ENCODE measurements at regions not wholly inside any gene's neighbourhood (a gene's known extent, or its start where the extent isn't known, plus 50 kb on each side); places are given as distances from the start of the nearest gene placed in this dataset.

- Histone ChIP-seq H3K4ac (replicated peaks; ENCODE audit: insufficient read length, low read depth, low read length) (no peak overlapping the region), H3K23ac (ENCODE audit: insufficient read length) (no peak overlapping the region), H2BK15ac (ENCODE audit: low read length) (no peak overlapping the region), H2BK5ac (ENCODE audit: low read depth, low read length) (no peak overlapping the region), H3K56ac (replicated peaks; ENCODE audit: insufficient read length, low read depth, low read length) (no peak overlapping the region), H4K20me1 (replicated peaks in 1 of 2; ENCODE audit: control insufficient read depth in 1 of 2, insufficient read depth in 2 of 2, low read length in 2 of 2) (no peaks in the 10 kb centered on the region), H2AK5ac (ENCODE audit: low read depth, low read length) (no peak overlapping the region), H3K27me3 (replicated peaks in 1 of 4; ENCODE audit: control insufficient read depth in 3 of 4, extremely low read depth in 1 of 4, insufficient read depth in 3 of 4, low read length in 3 of 4) (peaks cover 0 to 1% (median 0%) of the 10 kb centered on the region in 4 experiments; a peak in 3 of 7 replicates), H3K79me2 (ENCODE audit: control insufficient read depth in 1 of 2, insufficient read depth in 2 of 2, low read length in 2 of 2) (no peaks in the 10 kb centered on the region), H2BK20ac (ENCODE audit: low read length) (no peak overlapping the region), H2BK12ac (ENCODE audit: low read depth, low read length) (no peak overlapping the region), H3K36me3 (ENCODE audit: control insufficient read depth in 2 of 4, insufficient read depth in 4 of 4, low read length in 3 of 4) (no peaks in the 10 kb centered on the region), H2BK120ac (replicated peaks; ENCODE audit: low read depth, low read length) (no peak overlapping the region), H3K9ac (replicated peaks in 1 of 4; ENCODE audit: extremely low read depth in 1 of 4, low read depth in 3 of 4, low read length in 3 of 4) (no peak overlapping the region), H3K18ac (ENCODE audit: extremely low read depth, low read length) (no peak overlapping the region), H3K27ac (ENCODE audit: low read depth, low read length) (no peak overlapping the region), H3K4me1 (replicated peaks in 1 of 4; ENCODE audit: control insufficient read depth in 3 of 4, insufficient read depth in 4 of 4, low read length in 3 of 4) (no peaks in the 10 kb centered on the region), H4K5ac (ENCODE audit: insufficient read length, low read depth, low read length) (no peak overlapping the region), H3K4me2 (ENCODE audit: insufficient read depth in 1 of 2, low read depth in 2 of 2, low read length in 2 of 2) (no peak overlapping the region), H3K14ac (ENCODE audit: insufficient read length) (no peak overlapping the region), H3K4me3 (ENCODE audit: extremely low read depth in 1 of 4, insufficient read depth in 2 of 4, low read depth in 3 of 4, low read length in 4 of 4) (no peak overlapping the region), H2AFZ (ENCODE audit: low read length) (no peak overlapping the region), H3K79me1 (ENCODE audit: low read depth, low read length) (no peaks in the 10 kb centered on the region), H4K91ac (replicated peaks; ENCODE audit: insufficient read length, low read length) (no peak overlapping the region), H3K23me2 (ENCODE audit: low read depth, low read length) (peaks cover 3% of the 10 kb centered on the region; the same call in 1 of the 2 replicates), H4K8ac (ENCODE audit: extremely low read depth, insufficient read depth, low read length) (no peak overlapping the region), H3K9me3 (ENCODE audit: insufficient read depth in 2 of 2, low read depth in 1 of 2, low read length in 1 of 2) (no peaks in the 10 kb centered on the region; a peak in 1 of 4 replicates)
- WGBS, 2 experiments (ENCODE audit: extremely low coverage in 1 of 2, insufficient coverage in 1 of 2, insufficient read length in 1 of 2, insufficient replicate concordance in 2 of 2, low coverage in 1 of 2, low lambda C conversion rate in 2 of 2, missing lambda C conversion rate in 1 of 2): 87% methylated on average over 2 of the region's 2 CpGs; no CpG with 5 or more reads in 1 of the 2 experiments
- no peak for FAIRE-seq
- POLR2A ChIA-PET (ENCODE audit: partially characterized antibody): no interaction called here
- CTCF ChIA-PET (ENCODE audit: partially characterized antibody): no interaction called here
- TF ChIP-seq JUN (IDR thresholded peaks at IDR 0.05; ENCODE audit: low read depth, low read length) (no peak), CHD1 (IDR thresholded peaks at IDR 0.05; ENCODE audit: low read depth, low read length) (no peak), GABPA (IDR thresholded peaks at IDR 0.05; ENCODE audit: borderline replicate concordance, insufficient read depth, low read length) (no peak), TEAD4 (IDR thresholded peaks at IDR 0.05; ENCODE audit: low read depth, low read length) (no peak), BCL11A (IDR thresholded peaks at IDR 0.05; ENCODE audit: low read depth in 2 of 2, low read length in 2 of 2) (no peak), TCF12 (IDR thresholded peaks at IDR 0.05; ENCODE audit: low read depth, low read length) (no peak)
- no peak for DNase-seq (ENCODE audit: low read depth in 1 of 2, low spot score in 2 of 2)
Observed at GRCh38 chr20:57857969-57858368, 148.2 kb upstream of the PMEPA1 start.

Data from H1 (cell line).